Neuronal stem cell (in vitro differentiated cells): ENCODE measurements at regions not wholly inside any gene's neighbourhood (a gene's known extent, or its start where the extent isn't known, plus 50 kb on each side); places are given as distances from the start of the nearest gene placed in this dataset.
"Not testable (repeated sequence)": the region's sequence is repeated elsewhere in the genome, so short reads cannot be mapped to it uniquely, and the experiment has no call there.

ENCODE experiments used
- DNase-seq: peaks from one replicate; pipeline ENCODE4 v3.0.0-alpha.2; 2013; ENCODE audit warnings: low spot score
- H2AFZ ChIP-seq: one replicate; pipeline ENCODE4 v1.6.1; 2013; ENCODE audit warnings: mild to moderate bottlenecking, low read length, inconsistent platforms
- H2AK5ac ChIP-seq: 2 replicates; pipeline ENCODE4 v1.6.1; 2013; ENCODE audit warnings: low read depth, mild to moderate bottlenecking, inconsistent platforms, low read length, moderate library complexity, mixed read lengths
- H2BK120ac ChIP-seq: 2 replicates; pipeline ENCODE4 v1.6.1; 2013; ENCODE audit warnings: low read depth, mild to moderate bottlenecking, inconsistent platforms, low read length, moderate library complexity, mixed read lengths
- H2BK12ac ChIP-seq: one replicate; pipeline ENCODE4 v1.6.1; 2013; ENCODE audit warnings: low read length, inconsistent platforms
- H2BK15ac ChIP-seq: 2 replicates; pipeline ENCODE4 v1.6.1; 2013; ENCODE audit warnings: mild to moderate bottlenecking, low read length, inconsistent platforms, mixed read lengths
- H2BK5ac ChIP-seq: one replicate; pipeline ENCODE4 v1.6.1; 2013; ENCODE audit warnings: inconsistent platforms, mild to moderate bottlenecking, low read length, moderate library complexity
- H3K14ac ChIP-seq: one replicate; pipeline ENCODE4 v1.6.1; 2013; ENCODE audit warnings: low read length, inconsistent platforms
- H3K18ac ChIP-seq: 2 replicates; pipeline ENCODE4 v1.6.1; 2013; ENCODE audit warnings: low read length, inconsistent platforms
- H3K23ac ChIP-seq: 2 replicates; pipeline ENCODE4 v1.6.1; 2013; ENCODE audit warnings: low read depth, mild to moderate bottlenecking, mixed read lengths, low read length, inconsistent platforms; ENCODE audit not compliant: poor library complexity
- H3K27ac ChIP-seq: replicated peaks from 3 replicates; pipeline ENCODE4 v1.5.1; 2013; ENCODE audit warnings: low read length, inconsistent platforms
- H3K27me3 ChIP-seq, 3 experiments: 2 replicates each; pipeline ENCODE4 v1.6.1; 2013; ENCODE audit warnings: low read length in 3 of 3, mild to moderate bottlenecking in 2 of 3, inconsistent platforms in 1 of 3, low read depth in 1 of 3, mixed read lengths in 1 of 3, moderate library complexity in 1 of 3; ENCODE audit not compliant: control insufficient read depth in 3 of 3, insufficient read depth in 3 of 3
- H3K36me3 ChIP-seq, 2 donors: replicated peaks in 1 of 2; 2 replicates each; pipeline ENCODE4 v1.6.1; 2013; ENCODE audit warnings: low read length in 2 of 2; ENCODE audit not compliant: control insufficient read depth in 2 of 2, insufficient read depth in 2 of 2
- H3K4ac ChIP-seq: 2 replicates; pipeline ENCODE4 v1.6.1; 2013; ENCODE audit warnings: inconsistent platforms, mild to moderate bottlenecking, low read length, moderate library complexity
- H3K4me1 ChIP-seq, 2 donors: 1 replicate in 1 of 2; 2 replicates in 1 of 2; pipeline ENCODE4 v1.6.1; 2013; ENCODE audit warnings: low read length in 2 of 2, low read depth in 1 of 2; ENCODE audit not compliant: control insufficient read depth in 2 of 2, insufficient read depth in 1 of 2
- H3K4me2 ChIP-seq: one replicate; pipeline ENCODE4 v1.6.1; 2013; ENCODE audit warnings: mild to moderate bottlenecking, low read length, inconsistent platforms; ENCODE audit not compliant: insufficient read depth, poor library complexity, severe bottlenecking
- H3K4me3 ChIP-seq, 2 donors: 2 replicates each; pipeline ENCODE4 v1.5.1; 2013; ENCODE audit warnings: low read length in 2 of 2, mild to moderate bottlenecking in 2 of 2, inconsistent platforms in 1 of 2, moderate library complexity in 1 of 2
- H3K79me1 ChIP-seq: one replicate; pipeline ENCODE4 v1.6.1; 2013; ENCODE audit warnings: low read depth, mild to moderate bottlenecking, inconsistent platforms, low read length, moderate library complexity
- H3K9ac ChIP-seq: one replicate; pipeline ENCODE4 v1.6.1; 2013; ENCODE audit warnings: mild to moderate bottlenecking, low read depth, low read length, inconsistent platforms; ENCODE audit not compliant: poor library complexity
- H3K9me3 ChIP-seq, 2 donors: replicated peaks in 1 of 2; 2 replicates each; pipeline versions ENCODE3 to v1.6.1; 2013; ENCODE audit warnings: low read length in 2 of 2, mild to moderate bottlenecking in 2 of 2, inconsistent platforms in 1 of 2, low read depth in 1 of 2, mixed read lengths in 1 of 2, moderate library complexity in 1 of 2; ENCODE audit not compliant: control insufficient read depth in 2 of 2, insufficient read depth in 1 of 2
- H4K8ac ChIP-seq: one replicate; pipeline ENCODE4 v1.6.1; 2013; ENCODE audit warnings: low read depth, mild to moderate bottlenecking, inconsistent platforms, low read length, moderate library complexity
- H4K91ac ChIP-seq: one replicate; pipeline ENCODE4 v1.6.1; 2013; ENCODE audit warnings: low read length, low read depth, mild to moderate bottlenecking, inconsistent platforms; ENCODE audit not compliant: poor library complexity
- WGBS, 2 donors: extraction: QIAGEN DNeasy Blood & Tissue Kit; methylation state at CpG; one replicate each; pipeline ENCODE4 v1.1.7; 2013; ENCODE audit warnings: missing lambda C conversion rate in 2 of 2, mixed read lengths in 1 of 2; ENCODE audit not compliant: insufficient read length in 2 of 2, insufficient replicate concordance in 1 of 2; ENCODE audit errors: extremely low coverage in 2 of 2; 5-methylcytosine and 5-hydroxymethylcytosine counted together

- Histone ChIP-seq H3K79me1 (no peaks in the 10 kb centered on the region), H3K14ac (no peak overlapping the region), H3K36me3 (no peaks in the 10 kb centered on the region), H3K27ac (no peak overlapping the region), H2AK5ac (peak overlapping the region; percentile 74), H3K9ac (no peak overlapping the region), H3K18ac (peak overlapping the region; percentile 38), H3K9me3 (peaks cover 0 to 6% of the 10 kb centered on the region in 2 donors), H2AFZ (no peak overlapping the region), H3K27me3 (no peaks in the 10 kb centered on the region), H3K4ac (no peak overlapping the region), H4K91ac (no peak overlapping the region), H3K4me2 (no peak overlapping the region), H2BK15ac (peak overlapping the region; percentile 58), H3K4me1 (peaks cover 0 to 3% of the 10 kb centered on the region in 2 donors), H2BK12ac (no peak overlapping the region), H3K23ac (no peak overlapping the region), H4K8ac (no peak overlapping the region), H2BK120ac (no peak overlapping the region), H3K4me3 (no peak overlapping the region), H2BK5ac (peak overlapping the region; percentile 24)
- no CpG with 5 or more reads among the region's 18 CpGs for WGBS, 2 donors
- DNase-seq: no peak
These were observed 70.8 kb upstream of the COL5A1 start for GRCh38 chr9:134570711-134571325.

- Histone ChIP-seq H2AK5ac (peak overlapping the region; percentile 74), H2BK12ac (no peak overlapping the region), H3K4me2 (no peak overlapping the region), H4K91ac (no peak overlapping the region), H4K8ac (no peak overlapping the region), H3K18ac (peak overlapping the region; percentile 48), H3K14ac (no peak overlapping the region), H2BK5ac (peak overlapping the region; percentile 24), H3K23ac (no peak overlapping the region), H3K27me3 (no peaks in the 10 kb centered on the region), H3K9ac (no peak overlapping the region), H3K9me3 (peaks cover 0 to 4% of the 10 kb centered on the region in 2 donors), H3K4ac (no peak overlapping the region), H3K27ac (no peak overlapping the region), H2BK15ac (peak overlapping the region; percentile 58), H2BK120ac (no peak overlapping the region), H3K36me3 (no peaks in the 10 kb centered on the region), H3K4me1 (peaks cover 0 to 3% of the 10 kb centered on the region in 2 donors), H3K4me3 (no peak overlapping the region), H3K79me1 (no peaks in the 10 kb centered on the region), H2AFZ (no peak overlapping the region)
- no CpG with 5 or more reads among the region's 12 CpGs for WGBS, 2 donors
- DNase-seq: no peak
These were observed 70.2 kb upstream of the COL5A1 start for GRCh38 chr9:134571326-134571931.

- Histone ChIP-seq H2AFZ (no peak overlapping the region), H3K79me1 (no peaks in the 10 kb centered on the region)
- DNase-seq: no peak
These were observed 69.4 kb upstream of the COL5A1 start for GRCh38 chr9:134571946-134572917.

DNA sequence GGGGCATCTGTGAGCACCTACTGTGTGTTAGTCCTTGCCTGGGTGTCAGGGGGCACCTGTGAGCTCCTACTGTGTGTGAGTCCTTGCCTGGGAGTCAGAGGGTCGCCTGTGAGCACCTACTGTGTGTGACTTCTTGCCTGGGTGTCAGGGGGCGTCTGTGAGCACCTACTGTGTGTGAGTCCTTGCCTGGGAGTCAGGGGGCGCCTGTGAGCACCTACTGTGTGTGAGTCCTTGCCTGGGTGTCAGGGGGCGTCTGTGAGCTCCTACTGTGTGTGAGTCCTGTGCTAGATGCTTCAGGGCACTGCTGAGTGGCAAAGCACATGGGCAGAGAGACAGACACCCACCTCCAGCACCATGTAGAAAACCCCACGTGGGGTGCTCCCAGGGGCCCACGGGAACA is 66.9 kb upstream of the COL5A1 start:
- H3K79me1 ChIP-seq, H3K4me3 ChIP-seq, H3K18ac ChIP-seq, H4K91ac ChIP-seq, H3K9ac ChIP-seq, H2BK120ac ChIP-seq, H3K27ac ChIP-seq, H3K4me2 ChIP-seq, H3K27me3 ChIP-seq, H3K14ac ChIP-seq, H2AFZ ChIP-seq, DNase-seq, H3K9me3 ChIP-seq, H3K4ac ChIP-seq, H2BK12ac ChIP-seq, H3K36me3 ChIP-seq, H3K23ac ChIP-seq, H3K4me1 ChIP-seq, H2BK15ac ChIP-seq, H2BK5ac ChIP-seq, H4K8ac ChIP-seq: not testable (repeated sequence)
- WGBS, 2 donors: no CpG with 5 or more reads among the region's 6 CpGs
- H2AK5ac ChIP-seq: peak overlapping the region; percentile 40

More at GRCh38 chr9:134571946-134572917, 69.4 kb upstream of the COL5A1 start:
- peak overlapping the region; percentile 90 for H2BK12ac ChIP-seq
- H3K9ac ChIP-seq: no peak overlapping the region
- H4K91ac ChIP-seq: no peak overlapping the region
- H2BK15ac ChIP-seq: no peak overlapping the region
- H2AK5ac ChIP-seq: no peak overlapping the region
- peak overlapping the region; percentile 28 for H3K18ac ChIP-seq
- no CpG with 5 or more reads among the region's 18 CpGs for WGBS, 2 donors
- H3K4ac ChIP-seq: no peak overlapping the region
- H3K27ac ChIP-seq: no peak overlapping the region
- H3K9me3 ChIP-seq: peaks cover 0 to 1% of the 10 kb centered on the region in 2 donors
- no peak overlapping the region for H3K4me2 ChIP-seq
- H3K36me3 ChIP-seq: no peaks in the 10 kb centered on the region
- no peak overlapping the region for H3K4me3 ChIP-seq
- H4K8ac ChIP-seq: no peak overlapping the region
- H3K4me1 ChIP-seq: peaks cover 0 to 3% of the 10 kb centered on the region in 2 donors
- H3K27me3 ChIP-seq: no peaks in the 10 kb centered on the region
- H2BK5ac ChIP-seq: no peak overlapping the region
- peak overlapping the region; percentile 55 for H3K23ac ChIP-seq
- no peak overlapping the region for H2BK120ac ChIP-seq
- no peak overlapping the region for H3K14ac ChIP-seq
